HepG2 (cell line): ENCODE measurements at regions not wholly inside any gene's neighbourhood (a gene's known extent, or its start where the extent isn't known, plus 50 kb on each side); places are given as distances from the start of the nearest gene placed in this dataset.

Experiments
- ATAC-seq: fragments of 200-7000 bp; cut with Tn5 transposase; 3 replicates; pipeline ENCODE4 v1.9.1; 2020; ENCODE audit warnings: mild to moderate bottlenecking, moderate library complexity
- BruUV-seq: library from RNA; stranded (reverse); fragments of 400-500 nt; replicated peaks from 2 replicates; lab custom pipeline; 2021; lab: Mats Ljungman, UMichigan
- CTCF ChIA-PET: fragments of 300-600 bp; formaldehyde crosslinking; extraction: SDS; loops from one replicate; lab custom pipeline; 2021; ENCODE audit warnings: low total read pairs, inconsistent platforms, low intra/inter-chr PET ratio; lab: Yijun Ruan, JAX
- POLR2A ChIA-PET: fragments of 350-600 bp; sonication (Branson Sonifier 250); formaldehyde crosslinking; loops from one replicate; lab custom pipeline; 2020; ENCODE audit warnings: antibody characterized with exemption, inconsistent platforms; lab: Yijun Ruan, JAX
- DNase-seq: peaks from one replicate; pipeline ENCODE4 v3.0.0-alpha.2; 2015; ENCODE audit warnings: low spot score
- FAIRE-seq: peaks from 3 replicates; lab custom pipeline; 2011; peaks lifted over from hg19 to GRCh38; lab: Jason Lieb, UNC
- H2AFZ ChIP-seq: one replicate; pipeline ENCODE4 v1.6.1; 2011; ENCODE audit warnings: low read length, inconsistent platforms
- H3K27ac ChIP-seq: fragments of 300-600 bp; 3 replicates; pipeline ENCODE4 v1.8.0; 2011; ENCODE audit warnings: mixed run types, mild to moderate bottlenecking, mixed read lengths, low read length, inconsistent platforms; ENCODE audit not compliant: insufficient read depth; ENCODE audit errors: extremely low read length
- H3K27me3 ChIP-seq, 2 experiments: fragments of 200-600 bp in 1 of 2; 2 replicates in 1 of 2; 3 replicates in 1 of 2; pipeline versions ENCODE4 v1.6.0 to v1.8.0; 2011; ENCODE audit warnings: low read length in 2 of 2, mild to moderate bottlenecking in 2 of 2, moderate library complexity in 2 of 2, inconsistent platforms in 1 of 2; ENCODE audit not compliant: insufficient read depth in 2 of 2, control insufficient read depth in 1 of 2
- H3K36me3 ChIP-seq, 2 experiments: fragments of 200-600 bp in 1 of 2; replicated peaks in 1 of 2; 2 replicates in 1 of 2; 3 replicates in 1 of 2; pipeline versions ENCODE4 v1.5.1 to v1.8.0; 2011; ENCODE audit warnings: low read length in 2 of 2, inconsistent platforms in 1 of 2; ENCODE audit not compliant: insufficient read depth in 2 of 2, control insufficient read depth in 1 of 2
- H3K4me1 ChIP-seq: 2 replicates; pipeline ENCODE4 v1.5.1; 2012; ENCODE audit warnings: low read length, inconsistent platforms; ENCODE audit not compliant: insufficient read depth
- H3K4me2 ChIP-seq: 2 replicates; pipeline ENCODE4 v1.6.0; 2011; ENCODE audit warnings: low read depth, low read length, inconsistent platforms
- H3K4me3 ChIP-seq, 3 experiments: fragments of 200-600 bp in 1 of 3; sonication (generic), shearing (Covaris generic) in 1 of 3; replicated peaks in 1 of 3; 2 replicates each; pipeline ENCODE4 v1.5.1; 2011 to 2016; ENCODE audit warnings: low read length in 3 of 3, inconsistent platforms in 2 of 3, low read depth in 2 of 3, mild to moderate bottlenecking in 2 of 3, control low read depth in 1 of 3, mixed read lengths in 1 of 3; ENCODE audit not compliant: insufficient read depth in 1 of 3
- H3K79me2 ChIP-seq: one replicate; pipeline ENCODE4 v1.6.1; 2011; ENCODE audit warnings: low read length, inconsistent platforms; ENCODE audit not compliant: insufficient read depth
- H3K9ac ChIP-seq: 2 replicates; pipeline ENCODE4 v1.6.0; 2011; ENCODE audit warnings: mild to moderate bottlenecking, low read depth, low read length, inconsistent platforms; ENCODE audit not compliant: insufficient read depth
- H3K9me3 ChIP-seq: 2 replicates; pipeline ENCODE4 v1.5.1; 2012; ENCODE audit warnings: mild to moderate bottlenecking, low read length
- H4K20me1 ChIP-seq: 2 replicates; pipeline ENCODE4 v1.6.0; 2011; ENCODE audit warnings: inconsistent platforms, mild to moderate bottlenecking, low read length, moderate library complexity; ENCODE audit not compliant: insufficient read depth
- AKAP8 ChIP-seq: sonication (generic); formaldehyde crosslinking; IDR thresholded peaks from 2 replicates; pipeline ENCODE4 v1.5.1; 2020; ENCODE audit warnings: mild to moderate bottlenecking, missing genetic modification reagents
- EP300 ChIP-seq, 3 experiments: sonication (generic) in 1 of 3; formaldehyde crosslinking in 1 of 3; IDR thresholded peaks; 2 replicates each; pipeline versions ENCODE4 v1.5.1 to v1.6.1; 2011 to 2020; ENCODE audit warnings: low read depth in 2 of 3, low read length in 2 of 3, borderline replicate concordance in 1 of 3, improper control_type of control experiment in 1 of 3, mild to moderate bottlenecking in 1 of 3, missing genetic modification reagents in 1 of 3, moderate library complexity in 1 of 3
- HMG20A ChIP-seq: IDR thresholded peaks from 2 replicates; pipeline ENCODE4 v1.6.1; 2016; ENCODE audit warnings: borderline replicate concordance
- KDM3A ChIP-seq: IDR thresholded peaks from 2 replicates; pipeline ENCODE4 v1.6.1; 2018; ENCODE audit warnings: low read depth, missing compliant biosample characterization
- KDM4B ChIP-seq: sonication (generic); formaldehyde crosslinking; IDR thresholded peaks from 2 replicates; pipeline ENCODE4 v1.4.0; 2020; ENCODE audit warnings: missing genetic modification reagents
- NR2F6 ChIP-seq, 2 experiments: IDR thresholded peaks; 2 replicates each; pipeline ENCODE4 v1.6.1; 2016; ENCODE audit warnings: antibody characterized with exemption in 1 of 2, mild to moderate bottlenecking in 1 of 2
- PTBP1 ChIP-seq: fragments of 200-400 bp; formaldehyde crosslinking; IDR thresholded peaks from 2 replicates; pipeline ENCODE4 v1.6.1; 2018; ENCODE audit warnings: low read length, low read depth; ENCODE audit not compliant: poor library complexity, severe bottlenecking
- USF2 ChIP-seq, 2 experiments: sonication (generic) in 1 of 2; formaldehyde crosslinking in 1 of 2; IDR thresholded peaks; 2 replicates each; pipeline versions ENCODE4 v1.5.1 to v1.6.1; 2011 to 2020; ENCODE audit warnings: borderline replicate concordance in 1 of 2, low read depth in 1 of 2, low read length in 1 of 2, mild to moderate bottlenecking in 1 of 2, missing genetic modification reagents in 1 of 2, moderate library complexity in 1 of 2
- WIZ ChIP-seq: sonication (generic); formaldehyde crosslinking; IDR thresholded peaks from 2 replicates; pipeline ENCODE4 v1.5.1; 2020; ENCODE audit warnings: mild to moderate bottlenecking, missing genetic modification reagents
- ZNF331 ChIP-seq: sonication (generic); formaldehyde crosslinking; IDR thresholded peaks from 2 replicates; pipeline ENCODE4 v1.4.0; 2020; ENCODE audit warnings: missing genetic modification reagents
- ZNF510 ChIP-seq: sonication (generic); formaldehyde crosslinking; IDR thresholded peaks from 2 replicates; pipeline ENCODE4 v1.4.0; 2020; ENCODE audit warnings: low read depth, mild to moderate bottlenecking, missing genetic modification reagents
- ZNF513 ChIP-seq: sonication (generic); formaldehyde crosslinking; conservative IDR thresholded peaks from 2 replicates; pipeline ENCODE4 v1.5.0; 2020; ENCODE audit warnings: missing genetic modification reagents
- ZNF530 ChIP-seq: sonication (generic); formaldehyde crosslinking; IDR thresholded peaks from 2 replicates; pipeline ENCODE4 v1.5.0; 2020; ENCODE audit warnings: low read depth, mild to moderate bottlenecking, missing genetic modification reagents
- ZNF615 ChIP-seq: sonication (generic); formaldehyde crosslinking; IDR thresholded peaks from 2 replicates; pipeline ENCODE4 v1.5.0; 2020; ENCODE audit warnings: mild to moderate bottlenecking, missing genetic modification reagents, borderline replicate concordance
- ZUFSP ChIP-seq: sonication (generic); formaldehyde crosslinking; IDR thresholded peaks from 2 replicates; pipeline ENCODE4 v1.9.0; 2021; ENCODE audit warnings: missing genetic modification reagents, mild to moderate bottlenecking, borderline replicate concordance
- WGBS: methylation state at CpG from one replicate; pipeline ENCODE4 v1.1.6; 2017; ENCODE audit warnings: low lambda C conversion rate; 5-methylcytosine and 5-hydroxymethylcytosine counted together
- in situ Hi-C: cut with HindIII; loops from 2 replicates; pipeline ENCODE4 v1.10.0; 2017; ENCODE audit warnings: low pct_unique_long_range_greater_than_20kb; ENCODE audit not compliant: extremely low pct_ligation_motif_present
- intact Hi-C: fragments of 100-400 bp; cut with micrococcal nuclease; formaldehyde crosslinking; loops from one replicate; pipeline ENCODE4 v1.10.0; 2022; ENCODE audit not compliant: unreplicated experiment

- Histone ChIP-seq H3K9me3 (no peaks in the 10 kb centered on the region), H2AFZ (no peak overlapping the region), H3K27me3 (no peaks in the 10 kb centered on the region), H3K4me3 (no peak overlapping the region), H3K27ac (no peak overlapping the region), H3K79me2 (no peaks in the 10 kb centered on the region), H3K9ac (no peak overlapping the region), H3K4me2 (no peak overlapping the region), H4K20me1 (no peaks in the 10 kb centered on the region), H3K36me3 (no peaks in the 10 kb centered on the region), H3K4me1 (peaks cover 32% of the 10 kb centered on the region)
- BruUV-seq, result no TSS peak
- CTCF ChIA-PET, result no interaction called here
- POLR2A ChIA-PET, result no interaction called here
- no peak for FAIRE-seq
- TF ChIP-seq ZNF615 (CRISPR knock-in tag) (no peak), HMG20A (CRISPR knock-in tag) (no peak), NR2F6 (IDR thresholded peaks at IDR 0.05) (no peak), NR2F6 (CRISPR knock-in tag; IDR thresholded peaks at IDR 0.05) (no peak), WIZ (CRISPR knock-in tag) (no peak), USF2 (IDR thresholded peaks at IDR 0.05; ENCODE audit: low read depth, low read length) (no peak), USF2 (CRISPR knock-in tag; IDR thresholded peaks at IDR 0.05; ENCODE audit: borderline replicate concordance) (no peak), AKAP8 (CRISPR knock-in tag) (no peak), EP300 (IDR thresholded peaks at IDR 0.05; ENCODE audit: low read depth in 2 of 2, low read length in 2 of 2) (no peak), EP300 (CRISPR knock-in tag; IDR thresholded peaks at IDR 0.05; ENCODE audit: borderline replicate concordance) (no peak), ZNF331 (CRISPR knock-in tag) (no peak), KDM4B (CRISPR knock-in tag) (no peak), ZNF513 (CRISPR knock-in tag) (no peak), KDM3A (no peak), ZUFSP (CRISPR knock-in tag) (no peak), ZNF510 (CRISPR knock-in tag) (no peak), PTBP1 (no peak), ZNF530 (no peak)
- intact Hi-C loops (no loop called here), in situ Hi-C loops (no loop called here)
- 93% methylated on average over 3 of the region's 3 CpGs for WGBS
- no peak for ATAC-seq
- DNase-seq, result no peak
Observed at GRCh38 chr12:93079271-93079670, 150.2 kb upstream of the EEA1 start.
